WERI-Rb-1 (cell line): ENCODE measurements at regions not wholly inside any gene's neighbourhood (a gene's known extent, or its start where the extent isn't known, plus 50 kb on each side); places are given as distances from the start of the nearest gene placed in this dataset.

Experiments used
- DNase-seq: peaks from one replicate; pipeline ENCODE4 v3.0.0-alpha.2; 2020
- H3K27ac ChIP-seq: fragments of 250-450 bp; sonication (Bioruptor Pico); 2 replicates; pipeline ENCODE4 v1.5.1; 2020; ENCODE audit warnings: mild to moderate bottlenecking, moderate library complexity
- H3K27me3 ChIP-seq: fragments of 250-450 bp; sonication (Bioruptor Pico); 2 replicates; pipeline ENCODE4 v1.5.1; 2021; ENCODE audit warnings: mild to moderate bottlenecking, low read depth, moderate library complexity; ENCODE audit not compliant: insufficient read depth, severe bottlenecking
- H3K36me3 ChIP-seq: fragments of 250-450 bp; sonication (Bioruptor Pico); 2 replicates; pipeline ENCODE4 v1.5.1; 2020; ENCODE audit warnings: mild to moderate bottlenecking, moderate library complexity
- H3K4me3 ChIP-seq: 2 replicates; pipeline ENCODE4 v1.5.1; 2011; ENCODE audit warnings: low read depth, mild to moderate bottlenecking, control low read depth, low read length
- H3K9me3 ChIP-seq: fragments of 250-450 bp; sonication (Bioruptor Pico); 2 replicates; pipeline ENCODE4 v1.5.1; 2021; ENCODE audit warnings: mild to moderate bottlenecking, moderate library complexity; ENCODE audit not compliant: severe bottlenecking
- CTCF ChIP-seq: IDR thresholded peaks from 2 replicates; pipeline ENCODE4 v1.5.1; 2011; ENCODE audit warnings: low read depth, mild to moderate bottlenecking, control low read depth, inconsistent platforms, low read length

DNA sequence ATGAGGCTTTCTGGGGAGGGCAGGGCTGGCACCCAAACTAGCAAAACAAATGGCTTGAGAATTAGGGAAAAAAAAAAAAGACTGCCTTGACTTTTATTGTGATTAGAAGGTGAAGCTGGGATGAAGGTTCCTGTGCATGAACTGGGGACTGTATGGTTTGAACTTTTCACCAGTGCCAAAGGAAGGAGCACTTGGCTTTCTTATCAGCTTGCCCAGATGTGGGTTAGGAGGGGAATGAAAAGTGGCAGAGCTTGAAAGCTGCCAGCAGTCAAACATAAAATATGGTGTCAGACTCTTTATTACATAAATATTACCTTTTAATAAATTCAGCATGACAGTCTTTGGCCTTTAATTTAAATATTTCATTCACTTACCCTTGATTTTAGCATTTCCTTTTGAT, 182.5 kb downstream of the PSAT1 start:
- no peak for TF ChIP-seq CTCF
- Histone ChIP-seq H3K9me3 (peaks cover 4% of the 10 kb centered on the region), H3K4me3 (no peak overlapping the region), H3K36me3 (no peaks in the 10 kb centered on the region), H3K27me3 (no peaks in the 10 kb centered on the region), H3K27ac (no peak overlapping the region)
- DNase-seq: no peak

- no peak for TF ChIP-seq CTCF
- no peak overlapping the region for H3K4me3 ChIP-seq
- H3K27me3 ChIP-seq: no peaks in the 10 kb centered on the region
Measured at GRCh38 chr9:78486661-78487060, 189.7 kb downstream of the PSAT1 start.

DNA sequence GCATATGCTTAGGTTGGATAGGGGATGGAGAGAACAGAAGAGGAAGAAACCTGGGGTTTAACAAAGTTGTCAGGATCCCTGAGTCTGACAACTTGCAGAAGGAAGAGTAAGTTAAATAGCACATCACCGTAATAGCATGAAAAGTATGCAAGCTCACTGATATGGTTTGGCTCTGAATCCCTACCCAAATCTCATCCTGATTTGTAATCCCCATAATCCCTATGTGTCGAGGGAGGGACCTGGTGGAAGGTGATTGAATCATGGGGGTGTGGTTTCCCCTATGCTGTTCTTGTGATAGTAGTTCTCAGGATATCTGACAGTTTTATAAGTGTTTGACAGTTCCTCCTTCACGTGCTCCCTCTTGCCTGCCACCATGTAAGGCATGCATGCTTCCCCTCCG, 193.3 kb downstream of the PSAT1 start:
- peak; percentile 10 for DNase-seq
- H3K27ac ChIP-seq: no peak overlapping the region
- no peaks in the 10 kb centered on the region for H3K9me3 ChIP-seq
- no peaks in the 10 kb centered on the region for H3K36me3 ChIP-seq
- no peak for TF ChIP-seq CTCF
- H3K4me3 ChIP-seq: no peak overlapping the region
- no peaks in the 10 kb centered on the region for H3K27me3 ChIP-seq

More at GRCh38 chr9:78486661-78487060, 189.7 kb downstream of the PSAT1 start:
- Histone ChIP-seq H3K9me3 (peaks cover 4% of the 10 kb centered on the region), H3K36me3 (no peaks in the 10 kb centered on the region), H3K27ac (no peak overlapping the region)
- no peak for DNase-seq

DNA sequence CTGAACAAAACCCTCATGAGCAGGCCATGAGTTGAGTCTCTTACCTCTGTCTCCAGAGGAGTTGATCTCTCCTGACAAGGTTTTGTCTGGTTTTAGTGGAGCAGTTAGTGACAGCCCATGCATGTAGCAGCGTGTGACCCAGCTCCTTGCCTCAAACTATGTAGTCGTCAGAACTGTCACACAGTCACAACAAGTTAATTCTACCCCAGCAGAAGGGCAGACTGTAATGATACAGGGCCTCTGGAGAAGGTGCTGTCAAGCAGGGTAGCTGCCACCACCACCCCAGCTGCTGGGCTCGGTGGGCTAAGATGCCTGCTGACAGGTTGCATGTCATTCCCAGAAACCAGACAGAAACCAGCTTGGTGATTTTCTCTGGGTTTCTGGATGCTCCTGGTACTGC, 194.5 kb downstream of the PSAT1 start:
- H3K36me3 ChIP-seq: no peaks in the 10 kb centered on the region
- no peaks in the 10 kb centered on the region for H3K9me3 ChIP-seq
- no peak overlapping the region for H3K4me3 ChIP-seq
- H3K27ac ChIP-seq: no peak overlapping the region
- TF ChIP-seq CTCF: no peak
- no peak for DNase-seq
- no peaks in the 10 kb centered on the region for H3K27me3 ChIP-seq

- Histone ChIP-seq H3K27me3 (no peaks in the 10 kb centered on the region), H3K4me3 (no peak overlapping the region), H3K9me3 (no peaks in the 10 kb centered on the region), H3K27ac (no peak overlapping the region), H3K36me3 (no peaks in the 10 kb centered on the region)
- no peak for TF ChIP-seq CTCF
- no peak for DNase-seq
Measured at GRCh38 chr9:78493166-78493742, 196.3 kb downstream of the PSAT1 start.

GRCh38 chr9:78502566-78502965, 205.6 kb downstream of the PSAT1 start:
- Histone ChIP-seq H3K36me3 (no peaks in the 10 kb centered on the region), H3K27me3 (no peaks in the 10 kb centered on the region), H3K4me3 (no peak overlapping the region), H3K9me3 (no peaks in the 10 kb centered on the region), H3K27ac (no peak overlapping the region)
- TF ChIP-seq CTCF: no peak
- DNase-seq: no peak
